ENCODE measurements at regions not wholly inside any gene's neighbourhood (a gene's known extent, or its start where the extent isn't known, plus 50 kb on each side); places are given as distances from the start of the nearest gene placed in this dataset.
A peak's percentile ranks its signal among the peaks of the same experiment; 100 is the strongest.

DNA sequence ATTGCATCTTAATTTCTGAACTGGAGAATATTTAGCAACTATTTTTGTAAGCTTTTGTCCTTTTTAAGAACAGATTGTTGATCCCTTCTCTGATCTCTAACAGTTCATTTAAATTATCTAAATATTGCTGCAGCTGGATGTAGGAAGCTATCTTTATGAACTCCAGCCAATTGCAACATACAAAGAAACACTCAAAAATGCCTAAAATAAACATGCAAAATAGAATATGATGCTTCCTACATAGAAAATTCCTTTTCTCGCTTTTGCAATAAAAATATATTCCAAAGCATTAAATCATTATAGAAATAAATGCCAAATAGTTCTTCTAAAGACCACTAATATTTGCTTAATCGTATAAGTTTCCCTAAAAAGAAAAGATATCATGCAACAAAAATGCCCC, 218.6 kb downstream of the LURAP1L start:
- DNase-seq, result no peak
- CTCF ChIA-PET, result no interaction called here
- Histone ChIP-seq H3K9me3 (ENCODE audit: control extremely low read depth in 1 of 5, control insufficient read depth in 4 of 5, insufficient read depth in 2 of 5, low read depth in 1 of 5, low read length in 4 of 5) (no peaks in the 10 kb centered on the region), H3K4me3 (ENCODE audit: control insufficient read depth in 1 of 7, extremely low read depth in 1 of 7, insufficient read depth in 4 of 7, low read depth in 2 of 7, low read length in 6 of 7) (no peak overlapping the region), H3K36me3 (ENCODE audit: control insufficient read depth in 4 of 4, insufficient read depth in 4 of 4, low read length in 3 of 4) (no peaks in the 10 kb centered on the region), H3K4me1 (ENCODE audit: control extremely low read depth in 1 of 4, control insufficient read depth in 4 of 4, insufficient read depth in 4 of 4, low read length in 3 of 4) (peaks cover 0 to 2% (median under 1%) of the 10 kb centered on the region in 4 experiments), H3K27me3 (replicated peaks in 2 of 5; ENCODE audit: control insufficient read depth in 4 of 5, insufficient read depth in 5 of 5, low read length in 4 of 5) (no peaks in the 10 kb centered on the region), H3K27ac (ENCODE audit: insufficient read depth in 1 of 2, low read depth in 1 of 2, low read length in 2 of 2, poor library complexity in 1 of 2, severe bottlenecking in 2 of 2) (no peak overlapping the region)
- POLR2A ChIA-PET, result no interaction called here
- no CpG with 5 or more reads among the region's 2 CpGs for WGBS (ENCODE audit: insufficient coverage)

DNA sequence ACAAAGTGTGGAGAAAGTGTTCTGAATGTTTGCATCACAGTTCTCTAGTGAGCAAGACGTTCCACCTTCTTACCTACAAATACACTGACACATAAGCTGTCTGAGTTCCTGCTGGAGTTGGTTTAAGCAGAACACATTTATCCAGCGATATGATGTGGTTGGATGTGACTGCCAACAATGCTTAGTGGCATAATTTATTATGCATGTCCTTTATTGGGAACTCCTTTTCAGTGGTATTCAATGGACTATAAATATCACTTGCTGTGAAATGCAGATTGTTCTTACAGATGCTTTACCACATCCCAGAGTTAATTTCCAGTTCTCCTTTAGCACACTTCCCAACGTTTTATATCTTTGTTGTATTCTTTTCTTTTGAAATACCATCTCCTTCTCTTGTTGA, 222.2 kb downstream of the LURAP1L start:
- Histone ChIP-seq H3K27ac (ENCODE audit: insufficient read depth in 1 of 2, low read depth in 1 of 2, low read length in 2 of 2, poor library complexity in 1 of 2, severe bottlenecking in 2 of 2) (no peak overlapping the region), H3K36me3 (ENCODE audit: control insufficient read depth in 4 of 4, insufficient read depth in 4 of 4, low read length in 3 of 4) (no peaks in the 10 kb centered on the region), H3K27me3 (replicated peaks in 2 of 5; ENCODE audit: control insufficient read depth in 4 of 5, insufficient read depth in 5 of 5, low read length in 4 of 5) (no peaks in the 10 kb centered on the region), H3K4me3 (ENCODE audit: control insufficient read depth in 1 of 7, extremely low read depth in 1 of 7, insufficient read depth in 4 of 7, low read depth in 2 of 7, low read length in 6 of 7) (no peak overlapping the region), H3K9me3 (ENCODE audit: control extremely low read depth in 1 of 5, control insufficient read depth in 4 of 5, insufficient read depth in 2 of 5, low read depth in 1 of 5, low read length in 4 of 5) (no peaks in the 10 kb centered on the region), H3K4me1 (ENCODE audit: control extremely low read depth in 1 of 4, control insufficient read depth in 4 of 4, insufficient read depth in 4 of 4, low read length in 3 of 4) (peaks cover 0 to 2% (median under 1%) of the 10 kb centered on the region in 4 experiments)
- DNase-seq, result peak in 1 of 3 donors; percentile 6
- no CpG with 5 or more reads among the region's 3 CpGs for WGBS (ENCODE audit: insufficient coverage)
- ChIA-PET POLR2A (no interaction called here), CTCF (no interaction called here)

DNA sequence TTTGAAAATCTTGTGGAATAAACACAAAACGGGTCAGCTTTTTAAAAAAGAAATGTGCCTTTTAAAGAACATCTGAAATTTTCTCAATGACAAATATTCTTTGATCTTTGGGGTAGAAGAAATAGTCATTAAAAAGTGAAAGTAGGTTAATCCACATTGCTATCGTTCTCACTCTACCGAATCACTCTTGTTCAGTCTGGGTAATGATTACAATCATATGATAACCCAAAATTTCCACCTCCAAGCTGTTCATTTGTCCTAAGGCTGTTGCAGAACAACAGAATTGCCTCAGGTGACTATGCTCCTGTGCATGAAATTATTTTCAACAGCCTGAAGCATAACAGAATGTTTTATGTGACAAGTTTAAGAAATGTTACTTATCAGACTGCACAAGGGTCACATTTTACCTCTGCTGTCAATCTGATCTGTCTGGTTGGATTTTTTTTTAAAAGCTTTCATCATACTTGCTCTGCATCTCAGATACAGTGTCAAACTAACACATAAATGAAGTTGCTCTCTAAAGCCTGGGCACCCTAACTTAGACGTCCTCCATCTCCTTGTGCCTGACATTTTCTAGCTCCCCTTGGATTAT, 227.3 kb downstream of the LURAP1L start:
- WGBS (ENCODE audit: insufficient coverage), result 100% methylated on average over 1 of the region's 4 CpGs
- H3K27ac ChIP-seq (ENCODE audit: insufficient read depth in 1 of 2, low read depth in 1 of 2, low read length in 2 of 2, poor library complexity in 1 of 2, severe bottlenecking in 2 of 2), result no peak overlapping the region
- ChIA-PET POLR2A (interaction anchor here (0.6 kb wide), 1 partner anchor 32 kb away, joined by 5 read pairs; no protein-coding TSS in a partner anchor), CTCF (no interaction called here)
- peaks cover 0 to 4% (median 0%) of the 10 kb centered on the region in 5 experiments for H3K9me3 ChIP-seq (ENCODE audit: control extremely low read depth in 1 of 5, control insufficient read depth in 4 of 5, insufficient read depth in 2 of 5, low read depth in 1 of 5, low read length in 4 of 5)
- peaks cover 0 to under 1% (median 0%) of the 10 kb centered on the region in 4 experiments for H3K4me1 ChIP-seq (ENCODE audit: control extremely low read depth in 1 of 4, control insufficient read depth in 4 of 4, insufficient read depth in 4 of 4, low read length in 3 of 4)
- no peak for DNase-seq
- no peaks in the 10 kb centered on the region for H3K36me3 ChIP-seq (ENCODE audit: control insufficient read depth in 4 of 4, insufficient read depth in 4 of 4, low read length in 3 of 4)
- no peak overlapping the region for H3K4me3 ChIP-seq (ENCODE audit: control insufficient read depth in 1 of 7, extremely low read depth in 1 of 7, insufficient read depth in 4 of 7, low read depth in 2 of 7, low read length in 6 of 7)
- H3K27me3 ChIP-seq (replicated peaks in 2 of 5; ENCODE audit: control insufficient read depth in 4 of 5, insufficient read depth in 5 of 5, low read length in 4 of 5), result no peaks in the 10 kb centered on the region

DNA sequence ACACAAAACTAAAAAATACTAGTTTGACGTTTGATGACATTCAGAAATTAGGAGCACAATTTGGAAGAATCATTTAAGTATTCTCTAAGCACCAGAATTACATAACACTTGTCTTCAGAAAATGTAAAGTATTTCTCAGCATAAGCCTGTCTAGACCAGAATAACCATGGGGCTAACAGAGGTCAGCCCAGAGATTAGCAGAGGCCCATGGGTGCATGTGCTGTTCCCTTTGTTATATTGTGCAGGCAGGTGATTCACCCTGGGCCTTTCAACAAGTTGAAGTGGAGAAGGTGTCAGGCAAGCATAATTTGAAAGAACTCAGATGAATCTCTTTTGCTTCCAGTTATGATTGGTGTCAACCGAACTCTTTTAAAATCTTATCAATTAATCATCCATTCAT, 227.9 kb downstream of the LURAP1L start:
- no peaks in the 10 kb centered on the region for H3K4me1 ChIP-seq (ENCODE audit: control extremely low read depth in 1 of 4, control insufficient read depth in 4 of 4, insufficient read depth in 4 of 4, low read length in 3 of 4)
- H3K36me3 ChIP-seq (ENCODE audit: control insufficient read depth in 4 of 4, insufficient read depth in 4 of 4, low read length in 3 of 4), result no peaks in the 10 kb centered on the region
- POLR2A ChIA-PET, result no interaction called here
- no peaks in the 10 kb centered on the region for H3K27me3 ChIP-seq (replicated peaks in 2 of 5; ENCODE audit: control insufficient read depth in 4 of 5, insufficient read depth in 5 of 5, low read length in 4 of 5)
- 100% methylated on average over 1 of the region's 2 CpGs for WGBS (ENCODE audit: insufficient coverage)
- CTCF ChIA-PET, result no interaction called here
- H3K9me3 ChIP-seq (ENCODE audit: control extremely low read depth in 1 of 5, control insufficient read depth in 4 of 5, insufficient read depth in 2 of 5, low read depth in 1 of 5, low read length in 4 of 5), result peaks cover 0 to 4% (median 0%) of the 10 kb centered on the region in 5 experiments
- no peak for DNase-seq
- H3K27ac ChIP-seq (ENCODE audit: insufficient read depth in 1 of 2, low read depth in 1 of 2, low read length in 2 of 2, poor library complexity in 1 of 2, severe bottlenecking in 2 of 2), result no peak overlapping the region
- H3K4me3 ChIP-seq (ENCODE audit: control insufficient read depth in 1 of 7, extremely low read depth in 1 of 7, insufficient read depth in 4 of 7, low read depth in 2 of 7, low read length in 6 of 7), result no peak overlapping the region

GRCh38 chr9:13009871-13010270, 235.1 kb downstream of the LURAP1L start:
- 89% methylated on average over 1 of the region's 2 CpGs for WGBS (ENCODE audit: insufficient coverage)
- Histone ChIP-seq H3K4me1 (ENCODE audit: control extremely low read depth in 1 of 4, control insufficient read depth in 4 of 4, insufficient read depth in 4 of 4, low read length in 3 of 4) (no peaks in the 10 kb centered on the region), H3K9me3 (ENCODE audit: control extremely low read depth in 1 of 5, control insufficient read depth in 4 of 5, insufficient read depth in 2 of 5, low read depth in 1 of 5, low read length in 4 of 5) (peaks cover 0 to 3% (median 0%) of the 10 kb centered on the region in 5 experiments), H3K27me3 (replicated peaks in 2 of 5; ENCODE audit: control insufficient read depth in 4 of 5, insufficient read depth in 5 of 5, low read length in 4 of 5) (no peaks in the 10 kb centered on the region), H3K36me3 (ENCODE audit: control insufficient read depth in 4 of 4, insufficient read depth in 4 of 4, low read length in 3 of 4) (no peaks in the 10 kb centered on the region), H3K4me3 (ENCODE audit: control insufficient read depth in 1 of 7, extremely low read depth in 1 of 7, insufficient read depth in 4 of 7, low read depth in 2 of 7, low read length in 6 of 7) (no peak overlapping the region), H3K27ac (ENCODE audit: insufficient read depth in 1 of 2, low read depth in 1 of 2, low read length in 2 of 2, poor library complexity in 1 of 2, severe bottlenecking in 2 of 2) (no peak overlapping the region)
- ChIA-PET CTCF (no interaction called here), POLR2A (no interaction called here)
- no peak for DNase-seq

DNA sequence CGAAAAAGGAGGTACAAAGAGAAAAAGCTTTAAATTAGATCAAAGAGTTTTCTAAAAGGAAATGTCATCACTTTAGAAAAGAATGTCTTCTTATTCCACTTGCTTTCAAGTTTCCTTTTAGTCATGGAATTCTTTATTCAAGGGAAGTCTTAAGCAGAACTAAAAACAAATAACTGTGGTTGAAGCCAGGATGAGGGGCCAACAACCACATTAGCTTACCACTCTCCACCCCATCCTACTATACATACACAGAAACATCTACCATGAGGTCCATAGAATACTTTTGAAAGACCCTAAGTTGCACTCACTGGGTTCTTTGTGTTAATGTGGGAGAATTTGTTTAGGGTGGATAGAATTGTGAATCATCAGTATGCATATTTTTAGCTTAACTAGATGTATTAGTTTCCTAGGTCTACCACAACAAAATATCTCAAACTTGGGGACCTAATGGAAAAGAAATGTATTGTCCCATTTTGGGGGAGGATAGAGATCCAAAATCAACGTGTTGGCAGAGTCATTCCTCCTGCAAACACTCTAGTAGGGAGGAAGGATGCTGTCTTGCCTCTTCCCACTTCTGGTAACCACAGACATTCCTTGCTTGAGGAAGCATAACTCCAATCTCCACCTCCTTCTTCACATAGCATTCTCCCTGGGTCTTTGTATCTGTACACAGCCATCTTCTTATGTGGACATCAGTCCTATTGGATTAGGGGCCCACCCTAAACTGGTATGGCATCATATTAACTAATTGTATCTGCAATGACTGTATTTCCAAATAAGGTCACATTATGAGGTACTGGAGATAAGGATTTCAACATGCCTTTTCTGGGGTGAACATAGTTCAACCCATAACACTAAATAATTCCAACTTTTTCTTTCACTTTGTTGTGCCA, 239.4 kb downstream of the LURAP1L start:
- no peak for DNase-seq
- 33% methylated on average over 1 of the region's 2 CpGs for WGBS (ENCODE audit: insufficient coverage)
- CTCF ChIA-PET, result no interaction called here
- POLR2A ChIA-PET, result no interaction called here
- Histone ChIP-seq H3K9me3 (ENCODE audit: control extremely low read depth in 1 of 5, control insufficient read depth in 4 of 5, insufficient read depth in 2 of 5, low read depth in 1 of 5, low read length in 4 of 5) (peaks cover 0 to 2% (median 0%) of the 10 kb centered on the region in 5 experiments), H3K27ac (ENCODE audit: insufficient read depth in 1 of 2, low read depth in 1 of 2, low read length in 2 of 2, poor library complexity in 1 of 2, severe bottlenecking in 2 of 2) (no peak overlapping the region), H3K36me3 (ENCODE audit: control insufficient read depth in 4 of 4, insufficient read depth in 4 of 4, low read length in 3 of 4) (no peaks in the 10 kb centered on the region), H3K4me3 (ENCODE audit: control insufficient read depth in 1 of 7, extremely low read depth in 1 of 7, insufficient read depth in 4 of 7, low read depth in 2 of 7, low read length in 6 of 7) (no peak overlapping the region), H3K4me1 (ENCODE audit: control extremely low read depth in 1 of 4, control insufficient read depth in 4 of 4, insufficient read depth in 4 of 4, low read length in 3 of 4) (no peaks in the 10 kb centered on the region), H3K27me3 (replicated peaks in 2 of 5; ENCODE audit: control insufficient read depth in 4 of 5, insufficient read depth in 5 of 5, low read length in 4 of 5) (no peaks in the 10 kb centered on the region)

- Histone ChIP-seq H3K9me3 (ENCODE audit: control extremely low read depth in 1 of 5, control insufficient read depth in 4 of 5, insufficient read depth in 2 of 5, low read depth in 1 of 5, low read length in 4 of 5) (peaks cover 0 to under 1% (median 0%) of the 10 kb centered on the region in 5 experiments), H3K4me1 (ENCODE audit: control extremely low read depth in 1 of 4, control insufficient read depth in 4 of 4, insufficient read depth in 4 of 4, low read length in 3 of 4) (no peaks in the 10 kb centered on the region), H3K27ac (ENCODE audit: insufficient read depth in 1 of 2, low read depth in 1 of 2, low read length in 2 of 2, poor library complexity in 1 of 2, severe bottlenecking in 2 of 2) (no peak overlapping the region), H3K4me3 (ENCODE audit: control insufficient read depth in 1 of 7, extremely low read depth in 1 of 7, insufficient read depth in 4 of 7, low read depth in 2 of 7, low read length in 6 of 7) (no peak overlapping the region), H3K36me3 (ENCODE audit: control insufficient read depth in 4 of 4, insufficient read depth in 4 of 4, low read length in 3 of 4) (no peaks in the 10 kb centered on the region), H3K27me3 (replicated peaks in 2 of 5; ENCODE audit: control insufficient read depth in 4 of 5, insufficient read depth in 5 of 5, low read length in 4 of 5) (no peaks in the 10 kb centered on the region)
- DNase-seq, result no peak
- CTCF ChIA-PET, result no interaction called here
- POLR2A ChIA-PET, result no interaction called here
These were observed 242.4 kb downstream of the LURAP1L start for GRCh38 chr9:13017260-13017659.

All from common myeloid progenitor, CD34-positive (primary cell).